ENCODE measurements at regions not wholly inside any gene's neighbourhood (a gene's known extent, or its start where the extent isn't known, plus 50 kb on each side); places are given as distances from the start of the nearest gene placed in this dataset.

DNA sequence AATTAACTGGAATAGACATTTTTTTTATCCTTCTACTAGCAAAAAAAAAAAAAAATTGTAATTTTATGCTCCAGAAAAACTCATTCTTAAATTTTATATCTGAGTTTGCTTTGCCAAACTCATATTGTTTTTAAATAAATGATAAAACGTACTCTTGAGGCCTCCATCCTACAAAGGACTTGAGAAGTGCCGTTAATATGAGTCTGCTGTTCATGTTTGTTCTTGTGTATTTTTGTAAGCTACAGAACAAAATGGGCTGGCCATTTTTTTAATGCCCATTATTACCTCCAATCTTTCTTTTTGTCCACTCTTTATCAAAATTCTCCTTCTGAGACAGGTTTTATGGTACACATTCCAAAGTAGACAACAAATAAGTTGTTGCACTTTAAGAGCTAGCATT, 643.5 kb upstream of the SOX9 start:
- H3K27me3 ChIP-seq: no peaks in the 10 kb centered on the region
- TF ChIP-seq POLR2AphosphoS5 (IDR thresholded peaks at IDR 0.05) (no peak), EP300 (IDR thresholded peaks at IDR 0.05) (no peak), POLR2A (IDR thresholded peaks at IDR 0.05) (no peak)
- TF ChIP-seq, protein P1, sequence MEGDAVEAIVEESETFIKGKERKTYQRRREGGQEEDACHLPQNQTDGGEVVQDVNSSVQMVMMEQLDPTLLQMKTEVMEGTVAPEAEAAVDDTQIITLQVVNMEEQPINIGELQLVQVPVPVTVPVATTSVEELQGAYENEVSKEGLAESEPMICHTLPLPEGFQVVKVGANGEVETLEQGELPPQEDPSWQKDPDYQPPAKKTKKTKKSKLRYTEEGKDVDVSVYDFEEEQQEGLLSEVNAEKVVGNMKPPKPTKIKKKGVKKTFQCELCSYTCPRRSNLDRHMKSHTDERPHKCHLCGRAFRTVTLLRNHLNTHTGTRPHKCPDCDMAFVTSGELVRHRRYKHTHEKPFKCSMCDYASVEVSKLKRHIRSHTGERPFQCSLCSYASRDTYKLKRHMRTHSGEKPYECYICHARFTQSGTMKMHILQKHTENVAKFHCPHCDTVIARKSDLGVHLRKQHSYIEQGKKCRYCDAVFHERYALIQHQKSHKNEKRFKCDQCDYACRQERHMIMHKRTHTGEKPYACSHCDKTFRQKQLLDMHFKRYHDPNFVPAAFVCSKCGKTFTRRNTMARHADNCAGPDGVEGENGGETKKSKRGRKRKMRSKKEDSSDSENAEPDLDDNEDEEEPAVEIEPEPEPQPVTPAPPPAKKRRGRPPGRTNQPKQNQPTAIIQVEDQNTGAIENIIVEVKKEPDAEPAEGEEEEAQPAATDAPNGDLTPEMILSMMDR (IDR thresholded peaks at IDR 0.05): no peak
- no peak overlapping the region for H3K4me3 ChIP-seq
- WGBS, 5 donors: 64 to 86% (median 83%) methylated on average over 2 of the region's 2 CpGs
- intact Hi-C loops (cut with DNase I; ENCODE audit: low total_unique reads): loop anchor here (10.0 kb wide), 1 partner anchor 1067 kb away; no protein-coding TSS in a partner anchor
- no peaks in the 10 kb centered on the region for H3K9me3 ChIP-seq
- no peak for DNase-seq
- no peak overlapping the region for H3K27ac ChIP-seq
- H3K4me1 ChIP-seq: no peaks in the 10 kb centered on the region
- no peaks in the 10 kb centered on the region for H3K36me3 ChIP-seq

DNA sequence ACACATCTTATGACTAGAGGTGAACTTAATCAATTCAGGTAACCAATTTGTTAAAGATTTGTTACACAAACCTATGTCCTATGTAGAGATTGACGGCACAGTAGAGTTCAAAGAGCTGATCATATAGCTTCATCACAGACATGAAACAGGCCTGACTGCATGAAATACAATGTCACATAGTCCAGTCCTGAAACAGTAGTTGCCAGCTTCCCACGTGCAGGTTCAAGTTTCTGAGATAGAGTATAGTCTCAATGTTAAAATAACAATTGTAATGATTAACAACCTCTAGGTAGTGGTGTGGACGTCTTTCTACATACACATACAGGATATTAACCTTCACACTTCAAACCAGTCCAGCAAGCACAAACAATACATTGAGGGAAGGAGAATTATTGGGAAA, 640.7 kb upstream of the SOX9 start:
- H3K4me1 ChIP-seq: no peaks in the 10 kb centered on the region
- no peaks in the 10 kb centered on the region for H3K27me3 ChIP-seq
- H3K27ac ChIP-seq: no peak overlapping the region
- peak in 1 of 2 donors; percentile 30 for DNase-seq
- no peaks in the 10 kb centered on the region for H3K36me3 ChIP-seq
- WGBS, 5 donors: 22 to 56% (median 42%) methylated on average over 3 of the region's 3 CpGs
- H3K9me3 ChIP-seq: no peaks in the 10 kb centered on the region
- H3K4me3 ChIP-seq: no peak overlapping the region
- TF ChIP-seq POLR2AphosphoS5 (IDR thresholded peaks at IDR 0.05) (no peak), POLR2A (IDR thresholded peaks at IDR 0.05) (no peak), EP300 (IDR thresholded peaks at IDR 0.05) (no peak)
- TF ChIP-seq, protein P1 (IDR thresholded peaks at IDR 0.05): no peak
- intact Hi-C loops (cut with DNase I; ENCODE audit: low total_unique reads): no loop called here

DNA sequence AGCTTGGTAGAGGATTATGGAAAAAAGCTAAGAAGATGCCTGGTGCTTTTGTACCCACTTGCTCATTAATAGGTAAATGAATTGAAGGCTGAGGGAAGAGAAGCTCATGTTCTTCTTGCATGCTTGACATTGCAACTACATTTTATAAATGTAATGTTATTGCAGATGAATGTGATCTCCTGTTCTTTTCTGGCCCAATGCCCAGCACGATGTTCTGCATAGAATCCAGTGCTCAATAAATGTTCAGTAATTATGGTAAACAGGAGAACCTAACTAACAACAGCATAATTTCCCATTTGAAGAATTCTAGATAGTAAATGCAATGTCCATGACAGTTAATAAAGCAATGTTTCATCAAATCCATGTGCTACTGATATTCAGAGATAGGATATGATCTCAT, 638.2 kb upstream of the SOX9 start:
- no peaks in the 10 kb centered on the region for H3K9me3 ChIP-seq
- DNase-seq: peak in 1 of 2 donors; percentile 16
- no peak overlapping the region for H3K27ac ChIP-seq
- 43 to 83% (median 68%) methylated on average over 1 of the region's 1 CpG for WGBS, 5 donors
- intact Hi-C loops (cut with DNase I; ENCODE audit: low total_unique reads): no loop called here
- H3K4me3 ChIP-seq: no peak overlapping the region
- H3K4me1 ChIP-seq: no peaks in the 10 kb centered on the region
- no peaks in the 10 kb centered on the region for H3K27me3 ChIP-seq
- no peaks in the 10 kb centered on the region for H3K36me3 ChIP-seq
- TF ChIP-seq POLR2A (IDR thresholded peaks at IDR 0.05): no peak
- TF ChIP-seq, protein P1 (IDR thresholded peaks at IDR 0.05): no peak
- TF ChIP-seq EP300 (IDR thresholded peaks at IDR 0.05): no peak
- TF ChIP-seq POLR2AphosphoS5 (IDR thresholded peaks at IDR 0.05): no peak

DNA sequence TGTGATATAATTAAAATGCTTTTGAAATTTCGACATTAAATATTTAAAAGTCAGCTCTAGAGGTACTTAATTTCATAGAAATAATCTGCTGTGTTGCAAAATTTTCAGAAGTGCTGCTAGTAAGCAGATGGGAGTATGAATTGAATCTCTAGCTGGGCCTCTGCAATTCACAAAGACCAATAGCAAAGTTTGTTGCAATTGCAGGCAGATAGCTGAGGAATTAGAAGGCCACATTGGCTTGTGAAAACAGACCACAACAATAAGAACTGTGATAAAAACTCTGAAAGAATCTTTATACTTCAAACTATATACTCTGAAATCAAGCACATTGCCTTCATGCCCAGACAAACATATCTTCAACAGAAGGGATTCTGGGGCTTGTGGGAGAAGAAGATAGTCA, 636.3 kb upstream of the SOX9 start:
- no peaks in the 10 kb centered on the region for H3K27me3 ChIP-seq
- no peak overlapping the region for H3K27ac ChIP-seq
- no peak for DNase-seq
- WGBS, 5 donors: 50 to 80% (median 62%) methylated on average over 1 of the region's 1 CpG
- no peaks in the 10 kb centered on the region for H3K9me3 ChIP-seq
- H3K4me3 ChIP-seq: no peak overlapping the region
- no peaks in the 10 kb centered on the region for H3K36me3 ChIP-seq
- H3K4me1 ChIP-seq: no peaks in the 10 kb centered on the region
- no peak for TF ChIP-seq EP300 (IDR thresholded peaks at IDR 0.05)
- TF ChIP-seq POLR2A (IDR thresholded peaks at IDR 0.05): no peak
- TF ChIP-seq, protein P1 (IDR thresholded peaks at IDR 0.05): no peak
- no peak for TF ChIP-seq POLR2AphosphoS5 (IDR thresholded peaks at IDR 0.05)
- intact Hi-C loops (cut with DNase I; ENCODE audit: low total_unique reads): no loop called here

Measured in stomach (tissue), 8 donors.